Spinal cord (tissue), 9 donors: ENCODE measurements at regions not wholly inside any gene's neighbourhood (a gene's known extent, or its start where the extent isn't known, plus 50 kb on each side); places are given as distances from the start of the nearest gene placed in this dataset.

ENCODE experiments used
- DNase-seq, 6 donors: peaks; one replicate each; pipeline versions ENCODE4 v3.0.0 to v3.0.0-alpha.2; 2013 to 2015; ENCODE audit warnings: low spot score in 6 of 6, low read depth in 4 of 6
- H3K27ac ChIP-seq: one replicate; pipeline ENCODE4 v1.5.1; 2013; ENCODE audit warnings: low read depth, low read length, control low read depth
- H3K27me3 ChIP-seq: one replicate; pipeline ENCODE4 v1.6.1; 2013; ENCODE audit warnings: low read length; ENCODE audit not compliant: control insufficient read depth, insufficient read depth
- H3K36me3 ChIP-seq: one replicate; pipeline ENCODE4 v1.6.1; 2013; ENCODE audit warnings: low read length; ENCODE audit not compliant: control insufficient read depth, insufficient read depth
- H3K4me1 ChIP-seq: one replicate; pipeline ENCODE4 v1.6.1; 2013; ENCODE audit warnings: low read length; ENCODE audit not compliant: control insufficient read depth, insufficient read depth
- H3K4me3 ChIP-seq: one replicate; pipeline ENCODE4 v1.5.1; 2013; ENCODE audit warnings: low read depth, low read length, control low read depth
- H3K9me3 ChIP-seq: one replicate; pipeline ENCODE4 v1.6.1; 2013; ENCODE audit warnings: low read length; ENCODE audit not compliant: control insufficient read depth, insufficient read depth
- WGBS: methylation state at CpG from one replicate; pipeline ENCODE4 v1.1.5; 2013; ENCODE audit warnings: missing lambda C conversion rate; ENCODE audit not compliant: insufficient coverage; 5-methylcytosine and 5-hydroxymethylcytosine counted together
- donor health status: healthy.

- H3K4me1 ChIP-seq, result no peaks in the 10 kb centered on the region
- peaks cover 2% of the 10 kb centered on the region for H3K9me3 ChIP-seq
- no peaks in the 10 kb centered on the region for H3K27me3 ChIP-seq
- WGBS, result 75% methylated on average over 1 of the region's 5 CpGs
- no peak overlapping the region for H3K4me3 ChIP-seq
- no peaks in the 10 kb centered on the region for H3K36me3 ChIP-seq
- peak in 1 of 6 donors; percentile 15 for DNase-seq
- H3K27ac ChIP-seq, result no peak overlapping the region
Observed at GRCh38 chr16:52597772-52598483, 51.0 kb upstream of the TOX3 start.

DNA sequence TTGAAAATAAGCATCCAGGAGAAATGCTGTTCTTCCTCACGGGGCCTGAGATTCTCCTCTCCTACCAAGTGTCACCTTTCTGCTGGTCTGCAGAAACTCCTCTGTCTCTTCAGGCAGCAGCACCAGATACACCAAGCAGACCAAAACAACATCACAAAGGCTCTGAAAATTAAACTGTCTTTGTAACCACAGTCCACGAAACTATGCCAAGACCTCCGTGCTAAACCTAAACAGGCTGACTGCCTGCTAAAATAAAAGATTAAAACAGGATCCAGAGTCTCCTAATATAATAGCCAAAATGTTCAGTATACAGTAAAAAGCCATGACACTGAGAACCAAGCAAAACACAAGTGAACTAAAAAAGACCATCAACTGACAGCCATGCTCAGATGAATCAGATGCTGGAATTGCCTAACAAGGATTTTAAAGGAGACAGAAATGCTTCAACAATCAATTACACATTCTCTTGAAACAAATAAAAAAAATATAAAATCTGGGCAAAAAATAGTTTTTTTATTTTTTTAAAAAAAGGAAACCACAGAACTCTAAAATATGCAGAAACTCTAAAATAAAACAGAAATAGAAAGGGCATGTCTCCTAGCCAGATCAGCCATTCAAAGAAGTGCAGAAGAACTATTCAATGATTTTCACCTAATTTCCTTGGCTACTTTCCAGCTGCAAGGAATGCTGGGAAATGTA lies 50.3 kb upstream of the TOX3 start:
- peak in 2 of 6 donors; percentile 55 to 77 for DNase-seq
- Histone ChIP-seq H3K27me3 (no peaks in the 10 kb centered on the region), H3K27ac (no peak overlapping the region), H3K36me3 (no peaks in the 10 kb centered on the region), H3K4me3 (no peak overlapping the region), H3K9me3 (peaks cover 2% of the 10 kb centered on the region), H3K4me1 (no peaks in the 10 kb centered on the region)
- 67% methylated on average over 1 of the region's 3 CpGs for WGBS
